Transverse colon (tissue), 4 donors: ENCODE measurements at regions not wholly inside any gene's neighbourhood (a gene's known extent, or its start where the extent isn't known, plus 50 kb on each side); places are given as distances from the start of the nearest gene placed in this dataset.

Source experiments
- POLR2A ChIP-seq: fragments of 450-650 bp; IDR thresholded peaks from one replicate; pipeline ENCODE4 v1.6.1; 2016; ENCODE audit warnings: antibody characterized with exemption, mild to moderate bottlenecking, moderate library complexity
- POLR2AphosphoS5 ChIP-seq, 3 donors: sonication (generic); formaldehyde crosslinking; IDR thresholded peaks; one replicate each; pipeline ENCODE4 v1.6.1; 2016; ENCODE audit warnings: antibody characterized with exemption in 3 of 3
- TF ChIP-seq, protein P1 (sequence below), 5 experiments: fragments of 200-600 bp in 3 of 5; fragments of 450-650 bp in 2 of 5; sonication (generic) in 3 of 5; IDR thresholded peaks; 1 replicate in 2 of 5; 2 replicates in 3 of 5; pipeline ENCODE4 v1.5.1; 2016 to 2017; ENCODE audit warnings: antibody characterized with exemption in 5 of 5, inconsistent platforms in 3 of 5, mild to moderate bottlenecking in 2 of 5, moderate library complexity in 1 of 5

DNA sequence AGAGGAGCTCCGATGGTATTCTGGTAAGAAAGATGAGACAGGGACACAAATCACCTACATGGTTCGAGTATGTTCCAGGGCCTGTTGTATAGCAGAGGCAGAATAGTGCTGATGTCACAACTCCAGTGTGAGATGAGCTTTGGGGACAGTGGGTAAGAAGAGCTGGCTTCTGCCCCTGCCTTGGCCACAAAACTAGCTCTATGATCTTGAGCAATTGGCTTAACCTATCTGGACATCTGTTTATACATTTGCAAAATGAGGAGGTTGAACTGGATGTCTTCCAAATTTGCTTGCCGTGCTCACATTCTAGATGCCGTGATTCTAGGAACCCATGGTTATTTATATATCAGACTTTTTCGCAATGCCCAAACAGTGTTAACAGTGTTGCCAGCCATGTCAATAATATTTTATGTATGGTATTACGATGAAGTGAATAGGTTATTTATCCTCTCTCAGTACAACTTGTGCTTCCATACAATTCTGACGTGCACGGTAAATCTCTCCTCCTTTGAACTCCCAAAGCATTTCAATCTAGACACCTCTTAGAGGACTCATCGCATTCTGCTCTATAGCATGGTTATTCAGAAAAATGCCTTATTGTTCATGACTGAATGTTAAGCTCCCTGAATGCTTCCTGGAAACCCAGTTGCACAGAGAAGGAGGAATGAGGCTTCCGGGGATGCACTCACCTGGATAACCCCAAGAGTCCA lies 316.0 kb downstream of the FOXO1 start:
- TF ChIP-seq, protein P1, sequence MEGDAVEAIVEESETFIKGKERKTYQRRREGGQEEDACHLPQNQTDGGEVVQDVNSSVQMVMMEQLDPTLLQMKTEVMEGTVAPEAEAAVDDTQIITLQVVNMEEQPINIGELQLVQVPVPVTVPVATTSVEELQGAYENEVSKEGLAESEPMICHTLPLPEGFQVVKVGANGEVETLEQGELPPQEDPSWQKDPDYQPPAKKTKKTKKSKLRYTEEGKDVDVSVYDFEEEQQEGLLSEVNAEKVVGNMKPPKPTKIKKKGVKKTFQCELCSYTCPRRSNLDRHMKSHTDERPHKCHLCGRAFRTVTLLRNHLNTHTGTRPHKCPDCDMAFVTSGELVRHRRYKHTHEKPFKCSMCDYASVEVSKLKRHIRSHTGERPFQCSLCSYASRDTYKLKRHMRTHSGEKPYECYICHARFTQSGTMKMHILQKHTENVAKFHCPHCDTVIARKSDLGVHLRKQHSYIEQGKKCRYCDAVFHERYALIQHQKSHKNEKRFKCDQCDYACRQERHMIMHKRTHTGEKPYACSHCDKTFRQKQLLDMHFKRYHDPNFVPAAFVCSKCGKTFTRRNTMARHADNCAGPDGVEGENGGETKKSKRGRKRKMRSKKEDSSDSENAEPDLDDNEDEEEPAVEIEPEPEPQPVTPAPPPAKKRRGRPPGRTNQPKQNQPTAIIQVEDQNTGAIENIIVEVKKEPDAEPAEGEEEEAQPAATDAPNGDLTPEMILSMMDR (IDR thresholded peaks at IDR 0.05), result no peak
- no peak for TF ChIP-seq POLR2A
- TF ChIP-seq POLR2AphosphoS5 (IDR thresholded peaks at IDR 0.05), result no peak
